ENCODE measurements at regions not wholly inside any gene's neighbourhood (a gene's known extent, or its start where the extent isn't known, plus 50 kb on each side); places are given as distances from the start of the nearest gene placed in this dataset.

DNA sequence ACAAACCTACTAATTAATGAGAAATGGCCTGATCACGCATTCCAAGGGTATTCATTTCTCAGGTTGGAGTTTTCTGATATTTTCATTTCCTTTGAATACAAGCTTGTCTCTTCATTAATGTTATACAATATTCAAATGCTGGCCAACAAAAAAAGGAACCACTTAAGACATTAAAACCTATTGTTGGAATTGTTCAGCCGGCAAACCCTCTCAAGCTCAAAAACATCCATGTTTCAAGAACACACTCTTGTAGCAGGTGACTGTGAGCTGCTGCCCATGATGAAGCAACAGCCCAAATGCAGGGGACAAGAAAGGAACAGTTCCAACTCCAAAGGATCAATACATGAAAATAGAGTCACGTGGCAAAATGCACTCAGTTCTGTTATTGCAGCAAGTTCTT lies 454.5 kb downstream of the BCL11A start:
- no peak for DNase-seq (ENCODE audit: low read depth in 2 of 2)

DNA sequence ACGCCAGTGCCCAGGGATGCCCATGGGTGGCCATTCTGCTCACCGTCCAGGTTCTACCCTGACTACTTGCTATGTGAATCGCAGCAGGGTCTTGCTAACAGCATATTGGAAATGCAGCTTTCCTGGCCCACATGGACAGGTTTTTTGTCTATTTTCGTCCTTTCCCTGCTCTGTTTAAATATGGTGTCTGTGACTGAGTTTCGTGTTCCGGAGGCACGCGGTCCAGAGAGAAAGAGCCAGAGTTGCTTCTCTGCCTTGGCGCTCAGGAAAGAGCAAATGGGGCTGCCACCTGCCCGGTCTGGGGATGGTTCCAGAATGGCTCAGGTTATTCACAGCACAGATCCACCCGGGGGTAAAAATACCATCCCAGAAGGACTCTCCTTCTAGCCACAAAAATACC lies 456.2 kb downstream of the BCL11A start:
- DNase-seq (ENCODE audit: low read depth in 2 of 2): no peak

DNA sequence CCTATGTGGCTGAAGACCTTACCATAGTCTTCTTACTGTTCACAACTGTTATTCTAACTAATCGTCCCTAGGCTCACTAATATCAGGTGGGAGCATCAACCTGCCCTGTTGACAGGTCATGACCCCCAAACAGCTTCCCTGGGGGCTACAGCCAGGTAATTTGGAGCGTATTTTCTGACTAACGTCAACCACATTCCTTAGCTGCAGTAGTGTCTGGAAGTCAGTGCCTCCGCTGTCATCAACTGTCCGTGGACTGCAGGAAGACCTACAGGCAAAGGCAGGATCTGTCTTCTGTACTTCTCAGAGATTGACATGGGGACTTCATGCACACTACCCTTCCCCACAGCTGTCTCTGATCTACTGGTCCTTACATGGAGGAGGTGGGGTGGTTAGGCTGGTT lies 456.9 kb downstream of the BCL11A start:
- no peak for DNase-seq (ENCODE audit: low read depth in 2 of 2)

DNA sequence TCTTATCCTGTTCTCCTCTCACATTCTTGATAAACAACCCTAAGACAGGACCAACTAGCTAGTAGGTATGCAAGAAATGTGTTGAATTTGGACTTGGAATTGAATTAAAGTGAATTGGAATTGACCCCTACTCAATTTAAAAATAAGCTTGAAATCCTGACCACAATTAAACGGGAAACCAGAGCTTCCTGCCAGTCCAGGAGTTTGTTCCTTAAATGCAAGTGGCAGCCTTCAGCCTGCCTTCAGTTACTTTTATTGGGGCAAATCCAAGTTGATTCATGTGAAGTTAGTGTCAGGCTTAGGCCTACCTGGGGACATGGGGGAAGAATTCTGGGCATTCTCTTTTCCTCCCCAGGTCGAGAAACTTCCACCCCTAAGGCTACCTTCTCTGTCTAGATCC lies 457.6 kb downstream of the BCL11A start:
- no peak for DNase-seq (ENCODE audit: low read depth in 2 of 2)

DNA sequence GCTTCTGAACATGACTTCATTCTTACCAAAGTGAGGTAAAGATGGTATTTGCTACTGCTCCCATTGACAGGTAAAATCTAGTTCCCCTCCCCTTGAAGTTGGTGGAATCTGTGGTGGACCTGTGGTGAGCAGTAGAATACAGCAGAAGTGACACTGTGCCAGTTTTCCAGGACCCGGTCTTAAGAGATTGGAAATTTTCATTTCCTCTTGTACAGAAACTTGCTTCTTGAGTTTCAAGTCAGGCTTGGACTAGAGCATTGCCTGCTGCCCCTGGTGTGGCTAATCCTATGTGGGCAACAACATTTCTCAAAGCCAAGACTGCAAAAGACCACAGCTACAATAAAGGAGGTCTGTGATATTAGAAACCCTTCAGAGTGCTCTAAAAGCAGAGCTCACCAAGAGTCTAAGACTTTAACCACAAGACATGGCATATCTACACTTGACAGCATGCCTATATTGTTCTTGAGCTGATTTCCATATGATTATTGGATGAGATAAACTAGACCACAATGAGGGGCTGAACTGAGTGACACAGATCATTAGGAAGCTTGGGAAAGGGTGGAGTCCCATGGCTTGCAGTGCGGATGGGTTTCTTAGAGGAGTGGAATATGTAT lies 458.1 kb downstream of the BCL11A start:
- DNase-seq (ENCODE audit: low read depth in 2 of 2): no peak

DNA sequence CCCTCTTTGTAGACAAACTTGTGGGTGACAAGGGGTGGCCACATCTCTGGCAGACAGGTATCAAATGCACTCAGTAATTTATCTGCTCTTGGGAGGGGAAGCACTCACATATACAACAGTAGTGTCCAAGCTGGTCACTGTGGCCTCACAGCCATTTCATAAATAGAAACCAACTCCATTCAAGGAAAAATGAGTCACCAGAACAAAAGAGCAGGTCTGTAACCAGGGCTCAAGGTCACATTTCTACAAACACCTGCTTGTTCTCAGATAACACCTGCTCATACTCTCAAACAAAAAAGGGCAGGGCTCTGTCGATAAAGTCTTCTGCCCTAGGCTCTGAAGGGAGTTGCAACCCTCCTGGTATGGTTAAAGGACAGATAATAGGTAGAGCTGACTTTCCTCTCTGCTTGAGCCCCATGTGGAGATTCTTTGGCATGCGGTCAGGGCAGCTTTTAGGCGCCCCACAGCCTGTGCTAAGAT lies 459.0 kb downstream of the BCL11A start:
- no peak for DNase-seq (ENCODE audit: low read depth in 2 of 2)

DNA sequence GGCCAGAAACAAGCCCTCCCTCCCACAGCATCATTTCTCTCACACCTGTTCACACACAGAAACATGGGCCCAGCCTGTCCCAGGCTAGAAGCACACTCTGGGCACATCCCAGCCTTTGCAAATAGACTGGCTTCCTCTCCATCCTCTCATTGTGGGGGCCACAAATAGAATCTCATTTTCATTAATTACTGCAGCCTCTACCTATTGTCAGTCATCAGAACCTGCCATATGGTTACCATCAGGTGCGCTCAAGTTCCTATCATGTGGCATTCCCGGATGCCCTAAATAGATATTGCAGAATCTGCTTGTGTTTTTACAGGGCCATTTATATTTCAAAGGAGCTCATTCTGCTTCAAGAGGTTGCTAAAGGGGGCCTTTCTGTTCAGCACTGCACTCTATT lies 460.7 kb downstream of the BCL11A start:
- no peak for DNase-seq (ENCODE audit: low read depth in 2 of 2)

DNA sequence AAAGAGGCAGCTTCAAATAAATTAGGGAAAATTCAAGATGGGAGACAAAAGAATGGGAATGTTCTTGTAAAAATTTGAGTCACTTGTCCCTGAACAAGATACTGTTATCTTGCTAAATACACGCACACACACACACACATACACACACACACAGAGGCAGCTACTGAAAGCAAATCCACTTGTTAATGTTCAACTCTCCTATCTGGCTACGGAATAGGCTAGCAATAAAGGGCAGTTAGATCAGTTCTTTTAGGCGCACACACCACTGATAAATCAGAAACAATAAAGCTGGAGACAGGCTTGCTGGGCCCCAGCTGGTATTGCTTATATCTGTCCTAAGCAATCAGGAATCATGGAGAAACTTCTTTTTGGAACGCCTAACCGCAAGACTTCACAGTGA lies 461.6 kb downstream of the BCL11A start:
- DNase-seq (ENCODE audit: low read depth in 2 of 2): no peak

DNA sequence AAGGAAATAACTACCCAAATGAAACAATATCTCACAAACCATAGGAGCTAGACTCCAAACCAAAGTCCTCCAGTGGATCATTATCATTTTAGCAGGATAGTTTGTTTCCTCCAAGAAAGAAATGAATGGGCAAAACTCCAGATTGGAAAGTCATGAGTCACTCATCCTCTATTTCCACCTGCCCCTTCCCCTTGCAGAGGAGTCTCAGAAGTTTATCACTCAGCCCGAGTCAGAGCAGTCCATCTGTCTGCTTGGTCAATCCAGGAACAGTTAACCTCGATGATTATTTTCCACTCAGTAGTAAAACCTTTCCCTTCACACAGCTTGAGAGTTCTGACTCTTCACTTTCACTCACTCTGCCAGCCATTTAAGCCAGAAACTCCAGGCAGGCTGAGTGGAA lies 462.2 kb downstream of the BCL11A start:
- DNase-seq (ENCODE audit: low read depth in 2 of 2): no peak

DNA sequence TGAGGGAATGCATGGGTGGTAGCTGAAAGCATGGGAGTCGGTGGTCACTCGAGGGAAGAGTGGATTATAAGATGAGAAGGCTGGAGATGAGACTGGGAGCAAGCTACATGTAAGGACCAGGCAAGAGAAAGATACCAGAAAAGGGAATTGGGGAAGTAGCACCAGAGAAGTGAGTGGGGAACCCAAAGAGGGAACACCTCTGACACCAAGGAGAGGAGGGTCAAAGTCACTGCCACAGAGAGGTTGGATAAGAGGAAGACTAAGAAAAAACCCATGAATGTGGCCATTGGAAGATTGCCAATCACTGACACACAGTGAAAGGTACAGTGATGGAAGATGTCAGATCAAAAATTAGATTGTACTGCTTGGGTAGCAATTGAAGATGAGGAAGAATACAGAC lies 473.9 kb downstream of the BCL11A start:
- no peak for DNase-seq (ENCODE audit: low read depth in 2 of 2)

DNA sequence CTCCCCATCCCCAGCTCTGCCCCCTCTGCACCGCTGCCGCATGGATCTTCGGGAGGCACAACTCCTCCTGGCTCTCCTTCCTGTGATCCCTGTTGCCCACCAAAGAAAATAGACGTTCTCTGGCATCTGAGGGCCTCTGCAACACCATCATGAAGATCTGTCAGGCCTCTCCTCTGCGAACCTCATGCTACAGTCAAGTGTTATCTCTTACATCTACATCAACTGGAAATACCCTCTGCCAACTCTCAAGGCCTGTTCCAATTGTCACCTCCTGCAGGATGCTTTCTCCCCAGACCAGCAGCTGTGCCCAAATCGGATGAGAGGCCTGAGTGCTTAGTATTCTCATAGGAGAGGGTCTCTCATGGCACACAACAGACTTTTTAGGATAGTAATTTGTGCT lies 478.4 kb downstream of the BCL11A start:
- no peak for DNase-seq (ENCODE audit: low read depth in 2 of 2)

DNA sequence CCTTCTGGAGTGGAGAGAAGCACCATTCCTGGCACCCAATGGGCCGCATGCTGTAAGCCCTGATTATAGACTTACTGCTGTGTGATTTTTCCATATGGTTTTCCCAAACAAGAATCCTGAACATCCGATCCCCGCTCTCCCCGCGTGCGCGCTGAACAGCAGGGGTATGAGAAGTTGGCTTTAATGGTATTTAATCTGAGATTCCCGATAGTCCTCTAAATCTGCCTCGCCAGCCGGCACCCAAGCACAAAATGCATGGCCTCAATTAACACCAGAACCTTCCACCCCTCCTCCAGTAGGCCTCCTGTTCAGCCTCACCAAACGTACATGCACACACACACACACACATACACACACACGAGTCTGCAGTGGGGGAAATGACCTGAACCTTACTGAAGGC lies 480.3 kb downstream of the BCL11A start:
- DNase-seq (ENCODE audit: low read depth in 2 of 2): no peak

DNA sequence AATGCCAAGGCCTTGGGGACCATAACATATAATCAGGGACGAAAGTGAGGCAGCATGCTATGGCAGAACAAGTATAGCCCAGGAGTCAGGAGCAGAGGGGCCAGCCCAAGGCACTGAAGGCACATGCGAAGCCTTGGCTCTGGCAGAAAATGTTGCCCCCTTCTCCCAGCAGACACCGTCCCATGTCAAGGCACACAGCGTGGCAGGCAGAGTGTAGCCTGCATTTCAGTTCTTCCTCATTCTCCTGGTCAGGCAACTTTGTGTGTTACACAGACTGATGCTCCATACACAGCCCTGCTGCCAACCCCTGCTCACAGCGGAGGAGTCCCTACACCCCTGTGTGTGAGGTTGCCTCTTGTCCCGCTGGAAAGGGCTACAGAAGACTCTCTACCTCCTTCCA lies 480.8 kb downstream of the BCL11A start:
- no peak for DNase-seq (ENCODE audit: low read depth in 2 of 2)

DNA sequence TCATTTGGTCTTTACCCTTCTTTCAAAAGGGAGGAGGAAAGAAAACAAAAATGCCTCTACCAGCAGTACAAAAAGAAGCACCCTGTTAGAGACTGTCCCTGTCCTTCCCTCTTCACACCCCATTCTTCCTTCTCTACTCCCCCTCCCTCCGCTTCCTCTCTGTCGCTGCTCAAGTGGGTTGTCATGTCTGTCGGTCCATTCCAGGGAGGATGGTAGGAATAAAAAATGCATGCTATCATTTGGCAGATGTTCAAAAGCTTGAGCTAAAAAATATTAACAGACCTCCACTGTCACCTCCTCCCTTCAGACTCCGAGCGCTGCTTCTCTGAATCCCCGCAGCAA lies 482.0 kb downstream of the BCL11A start:
- DNase-seq (ENCODE audit: low read depth in 2 of 2): no peak

DNA sequence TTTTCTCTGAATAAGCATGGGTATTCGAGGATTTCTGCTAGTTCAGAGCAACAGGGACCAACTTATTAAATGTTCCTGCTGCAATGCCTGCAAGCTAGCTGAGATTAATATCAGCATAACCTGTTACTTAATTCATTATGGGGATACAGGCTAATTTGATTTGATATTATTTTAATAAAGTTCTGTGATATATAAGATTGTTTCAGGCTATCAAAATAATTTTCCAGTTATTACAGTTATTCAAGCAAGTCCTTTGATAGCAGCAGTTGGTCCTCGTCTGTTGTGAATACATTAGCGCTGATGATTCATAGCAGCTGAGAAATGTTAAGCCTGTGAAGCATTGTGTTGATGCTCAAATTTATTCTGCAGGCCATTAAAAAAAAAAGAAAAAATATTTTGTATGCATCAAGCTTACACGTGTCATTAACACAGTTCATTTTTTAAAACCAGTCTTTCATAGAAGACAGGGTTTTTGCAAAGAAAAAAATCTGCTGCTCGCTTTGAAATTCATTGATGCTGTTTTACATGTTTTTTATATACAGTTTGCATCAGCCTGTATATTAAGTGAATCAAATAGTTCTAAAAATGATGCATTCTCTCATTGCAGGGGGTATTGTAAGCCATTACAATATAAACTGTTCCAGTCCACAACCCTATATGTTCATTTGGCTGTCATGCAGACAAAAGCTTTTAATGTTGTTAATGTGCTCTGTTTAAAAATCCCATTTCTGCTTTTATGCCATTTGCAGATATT lies 482.5 kb downstream of the BCL11A start:
- no peak for DNase-seq (ENCODE audit: low read depth in 2 of 2)

DNA sequence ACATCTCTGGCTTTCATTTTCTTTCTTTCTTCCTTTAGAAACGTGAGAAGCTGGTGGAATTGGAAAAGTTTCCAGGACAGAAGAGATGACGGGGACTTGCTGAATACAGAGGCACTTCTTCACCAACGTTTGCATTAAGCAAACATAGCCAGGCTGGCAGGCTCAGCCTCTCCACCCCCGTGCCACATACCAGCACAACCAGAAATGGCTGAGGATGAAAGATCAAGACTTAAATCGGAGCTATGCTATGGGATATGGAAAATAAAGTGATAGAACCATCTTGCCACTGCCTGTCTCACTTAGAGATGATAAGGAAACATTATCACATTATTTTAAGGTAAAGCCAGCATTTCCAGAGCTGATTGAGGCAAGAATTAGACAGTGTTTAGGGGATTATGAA lies 483.3 kb downstream of the BCL11A start:
- DNase-seq (ENCODE audit: low read depth in 2 of 2): no peak

DNA sequence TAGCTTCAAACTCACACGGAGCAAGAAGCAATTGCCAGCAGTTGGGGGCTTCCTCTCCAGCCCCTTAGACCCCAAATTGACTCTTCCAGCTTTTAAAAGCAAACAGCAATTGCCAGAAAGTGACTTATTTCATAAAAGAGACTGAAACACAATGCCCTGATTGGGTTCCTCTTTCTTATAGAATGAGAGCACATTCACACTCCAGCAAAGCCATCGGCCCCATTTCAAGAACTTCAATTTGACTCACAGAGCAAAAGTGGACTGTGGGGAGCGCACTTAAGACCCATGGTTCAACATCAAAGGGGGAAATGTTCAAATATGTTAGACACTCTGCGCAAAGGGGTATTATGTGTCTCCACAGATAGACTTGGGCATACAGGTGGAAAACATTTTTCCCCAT lies 484.7 kb downstream of the BCL11A start:
- no peak for DNase-seq (ENCODE audit: low read depth in 2 of 2)

DNA sequence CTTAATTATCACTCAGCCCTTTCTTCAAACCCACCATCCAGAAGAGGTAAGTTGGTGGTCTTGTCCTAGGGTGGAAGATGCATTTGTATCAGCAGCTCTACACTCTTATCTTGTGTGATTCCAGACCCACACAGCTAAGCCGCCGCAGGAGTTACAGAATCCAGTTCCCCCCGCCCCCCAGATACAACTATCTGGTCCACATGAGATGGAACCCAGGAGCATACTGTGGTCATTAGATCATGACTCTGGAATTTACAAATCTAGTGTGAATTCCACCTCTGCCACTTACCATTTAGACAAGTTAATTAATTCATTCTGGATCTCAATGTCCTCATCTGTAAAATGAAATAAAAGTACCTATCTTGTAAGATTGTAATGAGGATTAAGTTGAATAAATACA lies 486.4 kb downstream of the BCL11A start:
- no peak for DNase-seq (ENCODE audit: low read depth in 2 of 2)

DNA sequence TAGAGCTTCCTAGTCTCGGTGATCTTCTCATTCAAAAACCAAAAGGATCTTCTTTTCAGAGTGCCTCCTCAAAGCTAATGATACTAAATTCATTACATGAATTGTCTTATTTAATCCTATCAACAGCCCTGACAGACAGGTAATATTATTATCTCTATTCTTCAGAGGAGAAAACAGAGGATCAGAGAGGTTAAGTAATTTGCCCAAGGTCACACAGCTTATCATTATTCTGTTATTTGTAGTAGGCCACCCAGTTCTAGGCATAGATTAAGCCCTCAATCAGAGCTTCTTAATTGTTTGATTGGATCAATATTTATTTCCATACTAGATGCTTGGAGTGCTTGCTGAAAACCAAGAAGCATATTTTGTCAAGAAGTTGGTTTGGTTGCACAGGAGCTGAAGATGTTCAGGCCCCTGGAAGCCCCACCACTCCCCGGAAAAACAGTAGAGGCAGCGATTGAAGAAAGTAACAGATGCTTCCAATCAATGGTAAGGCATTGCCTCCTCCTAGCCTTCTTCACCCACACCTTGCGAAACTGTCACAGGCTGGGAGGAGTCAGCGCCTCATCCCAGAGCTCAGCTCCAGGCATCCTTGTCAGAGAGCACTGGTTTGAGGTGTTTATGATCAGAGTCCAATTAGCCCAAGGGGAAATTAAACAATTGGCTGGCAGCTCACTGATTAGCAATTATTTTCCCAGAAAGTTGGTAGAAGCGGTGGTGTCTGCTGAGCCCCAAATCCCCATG lies 487.2 kb downstream of the BCL11A start:
- no peak for DNase-seq (ENCODE audit: low read depth in 2 of 2)

DNA sequence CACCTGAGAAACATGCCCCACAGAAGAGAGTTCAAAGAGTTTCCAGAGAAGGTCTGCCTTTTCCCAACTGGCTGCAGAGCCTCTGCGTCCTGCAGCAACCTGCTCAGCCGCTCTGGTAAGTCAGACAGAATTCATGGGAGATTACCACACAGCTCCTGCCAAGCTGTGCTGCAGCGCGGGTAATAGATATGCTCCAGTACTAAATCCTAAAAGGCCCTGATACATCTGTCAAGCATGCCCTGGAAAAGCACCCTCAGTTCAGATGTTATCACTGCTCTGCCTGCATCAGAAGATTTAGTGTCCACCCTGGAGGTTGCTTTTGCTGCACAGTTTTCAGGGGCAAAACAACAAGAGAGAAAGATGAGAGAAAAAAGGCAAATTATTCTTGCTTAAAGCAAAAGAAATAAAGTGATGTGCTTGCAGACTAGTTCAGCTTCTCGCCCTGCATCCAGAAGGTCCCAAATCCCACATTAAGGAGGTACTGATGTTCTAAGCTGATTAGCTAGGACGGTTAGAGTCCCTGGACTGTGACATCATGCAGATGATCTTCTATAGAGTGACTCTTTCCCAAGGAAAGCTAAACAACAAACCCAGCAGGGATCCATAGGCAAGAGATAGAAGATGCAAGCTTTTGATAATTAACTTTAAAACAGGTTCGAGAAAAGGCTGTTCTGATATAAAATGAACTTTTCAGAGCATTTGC lies 488.6 kb downstream of the BCL11A start:
- DNase-seq (ENCODE audit: low read depth in 2 of 2): no peak

DNA sequence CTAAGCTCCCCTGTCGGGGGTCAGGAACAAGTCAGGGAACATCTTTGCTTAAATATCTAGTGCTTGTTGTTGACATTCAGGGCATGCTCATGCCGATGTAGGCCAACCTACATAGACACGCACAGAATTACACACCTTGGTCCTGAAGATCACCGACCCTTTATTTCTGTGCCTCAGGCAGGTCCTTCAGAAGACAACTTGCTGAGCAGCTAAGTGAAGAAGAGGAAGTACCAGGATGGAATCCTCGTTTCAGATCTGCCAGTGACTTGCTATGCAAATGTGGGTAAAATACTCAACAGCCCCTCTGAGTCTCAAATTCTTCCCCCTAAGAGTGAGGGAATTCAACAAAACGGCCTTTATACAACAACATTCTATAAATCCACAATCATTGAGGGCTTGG lies 494.7 kb downstream of the BCL11A start:
- no peak for DNase-seq (ENCODE audit: low read depth in 2 of 2)

DNA sequence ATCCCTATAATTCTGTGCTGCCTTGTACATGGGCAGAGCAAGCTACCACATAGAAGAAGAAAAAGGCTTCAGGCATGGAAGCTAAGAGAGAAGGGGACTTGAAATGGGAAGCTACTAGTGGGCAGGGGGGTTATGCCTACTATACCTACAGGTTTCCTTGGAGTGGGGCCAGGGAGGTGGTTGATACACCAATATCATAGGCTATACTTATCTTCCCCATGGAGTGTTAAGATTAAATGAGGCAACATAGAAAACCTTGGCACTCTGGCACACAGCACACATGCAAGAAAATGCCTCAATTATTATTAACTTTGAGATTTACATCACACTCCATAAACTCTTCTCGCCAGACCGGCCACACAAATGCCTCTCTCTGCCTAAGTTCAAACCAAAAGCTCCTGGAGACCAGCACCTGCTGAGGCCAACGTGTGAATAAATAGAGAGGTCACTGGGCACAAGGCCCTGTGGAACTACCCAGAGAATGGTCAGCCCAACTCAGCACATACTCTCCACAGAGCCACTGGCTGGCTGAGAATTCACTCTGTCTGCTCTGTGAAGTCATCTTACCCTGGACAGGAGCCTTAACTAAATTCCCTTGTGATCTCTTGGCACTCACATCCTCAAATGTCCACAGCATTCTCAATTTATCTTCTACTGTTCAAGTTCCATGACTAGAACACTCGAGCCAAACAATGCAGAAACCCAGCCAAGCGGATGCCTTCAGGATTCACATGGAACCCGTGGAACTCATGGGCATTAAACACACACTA lies 498.7 kb downstream of the BCL11A start:
- no peak for DNase-seq (ENCODE audit: low read depth in 2 of 2)

All from stimulated activated CD8-positive, alpha-beta memory T cell treated with anti-CD3 and anti-CD28 coated beads, Interleukin-15, amount 100 ng/mL, for 48 hours (primary cell).